ENCODE measurements at regions not wholly inside any gene's neighbourhood (a gene's known extent, or its start where the extent isn't known, plus 50 kb on each side); places are given as distances from the start of the nearest gene placed in this dataset.

GRCh38 chr5:164422400-164422799 is 917.0 kb downstream of the MAT2B start:
- in situ Hi-C loops (cut with MboI; ENCODE audit: low pct_ligation_motif_present in 1 of 4, low pct_unique_long_range_greater_than_20kb in 1 of 4, low sequenced_read_pairs in 3 of 4): no loop called here
- DNase-seq: no peak
- intact Hi-C loops (cut with DNase I; ENCODE audit: low total_unique reads): no loop called here
- TF ChIP-seq POLR2A (IDR thresholded peaks at IDR 0.05): no peak
- TF ChIP-seq EP300 (IDR thresholded peaks at IDR 0.05; ENCODE audit: low read depth): no peak
- no peak for TF ChIP-seq POLR2AphosphoS5 (IDR thresholded peaks at IDR 0.05)
- TF ChIP-seq CTCF (IDR thresholded peaks at IDR 0.05): no peak
- WGBS, 2 donors (ENCODE audit: low coverage in 1 of 2): 62% methylated on average over 3 to 4 of the region's 5 CpGs
- H3K27ac ChIP-seq: no peak overlapping the region
- no peaks in the 10 kb centered on the region for H3K4me1 ChIP-seq
- no peak overlapping the region for H3K4me3 ChIP-seq
- H3K36me3 ChIP-seq: no peaks in the 10 kb centered on the region
- H3K27me3 ChIP-seq: no peaks in the 10 kb centered on the region
- H3K9me3 ChIP-seq: peaks cover 7 to 16% of the 10 kb centered on the region in 2 donors

GRCh38 chr5:164431634-164432304 is 926.4 kb downstream of the MAT2B start:
- in situ Hi-C loops (cut with MboI; ENCODE audit: low pct_ligation_motif_present in 1 of 4, low pct_unique_long_range_greater_than_20kb in 1 of 4, low sequenced_read_pairs in 3 of 4) (no loop called here), intact Hi-C loops (cut with DNase I; ENCODE audit: low total_unique reads) (no loop called here)

GRCh38 chr5:164433106-164433870 is 927.9 kb downstream of the MAT2B start:
- Histone ChIP-seq H3K4me1 (no peaks in the 10 kb centered on the region), H3K9me3 (no peaks in the 10 kb centered on the region), H3K27ac (no peak overlapping the region), H3K36me3 (no peaks in the 10 kb centered on the region), H3K27me3 (no peaks in the 10 kb centered on the region), H3K4me3 (no peak overlapping the region)
- TF ChIP-seq EP300 (IDR thresholded peaks at IDR 0.05; ENCODE audit: low read depth) (no peak), CTCF (IDR thresholded peaks at IDR 0.05) (no peak), POLR2A (IDR thresholded peaks at IDR 0.05) (no peak), POLR2AphosphoS5 (IDR thresholded peaks at IDR 0.05) (no peak)
- intact Hi-C loops (cut with DNase I; ENCODE audit: low total_unique reads) (no loop called here), in situ Hi-C loops (cut with MboI; ENCODE audit: low pct_ligation_motif_present in 1 of 4, low pct_unique_long_range_greater_than_20kb in 1 of 4, low sequenced_read_pairs in 3 of 4) (no loop called here)
- DNase-seq: no peak
- WGBS, 2 donors (ENCODE audit: low coverage in 1 of 2): 70 to 84% methylated on average over 4 of the region's 4 CpGs

More at GRCh38 chr5:164431634-164432304, 926.4 kb downstream of the MAT2B start:
- TF ChIP-seq CTCF (IDR thresholded peaks at IDR 0.05) (no peak), EP300 (IDR thresholded peaks at IDR 0.05; ENCODE audit: low read depth) (no peak)
- no peak overlapping the region for H3K4me3 ChIP-seq
- WGBS, 2 donors (ENCODE audit: low coverage in 1 of 2): 65 to 66% methylated on average over 4 of the region's 4 CpGs
- DNase-seq: no peak
- H3K9me3 ChIP-seq: no peaks in the 10 kb centered on the region
- H3K27ac ChIP-seq: no peak overlapping the region
- H3K36me3 ChIP-seq: no peaks in the 10 kb centered on the region
- H3K4me1 ChIP-seq: no peaks in the 10 kb centered on the region
- no peaks in the 10 kb centered on the region for H3K27me3 ChIP-seq

- no peak for DNase-seq
- Histone ChIP-seq H3K9me3 (no peaks in the 10 kb centered on the region), H3K4me1 (no peaks in the 10 kb centered on the region), H3K27me3 (no peaks in the 10 kb centered on the region), H3K36me3 (no peaks in the 10 kb centered on the region), H3K4me3 (no peak overlapping the region), H3K27ac (no peak overlapping the region)
- intact Hi-C loops (cut with DNase I; ENCODE audit: low total_unique reads): no loop called here
- in situ Hi-C loops (cut with MboI; ENCODE audit: low pct_ligation_motif_present in 1 of 4, low pct_unique_long_range_greater_than_20kb in 1 of 4, low sequenced_read_pairs in 3 of 4): no loop called here
- 67 to 68% methylated on average over 3 of the region's 3 CpGs for WGBS, 2 donors (ENCODE audit: low coverage in 1 of 2)
- no peak for TF ChIP-seq POLR2A (IDR thresholded peaks at IDR 0.05)
- no peak for TF ChIP-seq CTCF (IDR thresholded peaks at IDR 0.05)
- no peak for TF ChIP-seq POLR2AphosphoS5 (IDR thresholded peaks at IDR 0.05)
- no peak for TF ChIP-seq EP300 (IDR thresholded peaks at IDR 0.05; ENCODE audit: low read depth)
These were observed 930.2 kb downstream of the MAT2B start for GRCh38 chr5:164435576-164435975.

All from transverse colon (tissue), 4 donors.